ENCODE measurements at regions not wholly inside any gene's neighbourhood (a gene's known extent, or its start where the extent isn't known, plus 50 kb on each side); places are given as distances from the start of the nearest gene placed in this dataset.
A peak's percentile ranks its signal among the peaks of the same experiment; 100 is the strongest.

DNA sequence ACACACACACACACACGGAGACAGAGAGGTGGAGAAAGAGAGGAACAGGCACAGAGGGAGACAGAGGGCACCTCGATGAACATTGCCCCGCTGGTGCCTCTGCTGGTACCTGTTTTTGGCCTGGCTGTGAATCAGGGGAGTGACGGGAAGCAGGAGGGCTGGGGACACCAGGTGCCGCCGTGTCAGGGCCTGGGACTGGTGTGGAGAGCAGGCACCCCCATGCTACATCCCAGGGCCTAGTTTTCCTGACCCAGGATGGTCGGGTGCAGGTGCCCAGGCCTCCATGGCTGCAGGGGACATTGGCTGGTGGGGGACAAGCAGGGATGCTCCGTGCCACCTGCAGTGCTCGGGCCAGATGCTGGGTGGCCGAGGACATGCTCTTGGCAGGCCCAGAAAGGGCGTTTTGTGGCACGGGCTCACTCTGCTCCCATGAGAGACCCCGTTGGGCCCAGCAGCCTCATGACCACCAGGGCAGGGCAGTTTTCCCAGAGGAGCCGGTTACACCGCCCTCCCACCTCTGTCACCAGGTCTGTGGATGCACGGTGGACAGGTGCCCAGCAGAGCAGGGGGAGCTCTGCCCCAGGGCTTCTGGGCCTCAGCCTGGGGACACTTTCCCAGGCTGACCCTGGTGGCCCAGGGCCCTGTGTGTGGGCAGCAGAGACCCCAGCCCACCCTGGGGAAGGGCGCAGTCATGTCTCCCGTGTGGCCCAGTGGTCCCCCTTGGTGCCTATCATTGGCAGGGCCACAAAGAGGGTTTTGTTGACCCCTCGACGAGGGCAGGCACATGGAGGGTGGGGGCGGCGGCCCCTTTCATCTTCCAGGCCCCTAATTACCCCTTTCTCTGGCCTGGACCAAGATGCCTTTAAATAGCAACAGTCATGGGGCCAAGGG lies 207.5 kb upstream of the RTL1 start:
- no peak for DNase-seq

DNA sequence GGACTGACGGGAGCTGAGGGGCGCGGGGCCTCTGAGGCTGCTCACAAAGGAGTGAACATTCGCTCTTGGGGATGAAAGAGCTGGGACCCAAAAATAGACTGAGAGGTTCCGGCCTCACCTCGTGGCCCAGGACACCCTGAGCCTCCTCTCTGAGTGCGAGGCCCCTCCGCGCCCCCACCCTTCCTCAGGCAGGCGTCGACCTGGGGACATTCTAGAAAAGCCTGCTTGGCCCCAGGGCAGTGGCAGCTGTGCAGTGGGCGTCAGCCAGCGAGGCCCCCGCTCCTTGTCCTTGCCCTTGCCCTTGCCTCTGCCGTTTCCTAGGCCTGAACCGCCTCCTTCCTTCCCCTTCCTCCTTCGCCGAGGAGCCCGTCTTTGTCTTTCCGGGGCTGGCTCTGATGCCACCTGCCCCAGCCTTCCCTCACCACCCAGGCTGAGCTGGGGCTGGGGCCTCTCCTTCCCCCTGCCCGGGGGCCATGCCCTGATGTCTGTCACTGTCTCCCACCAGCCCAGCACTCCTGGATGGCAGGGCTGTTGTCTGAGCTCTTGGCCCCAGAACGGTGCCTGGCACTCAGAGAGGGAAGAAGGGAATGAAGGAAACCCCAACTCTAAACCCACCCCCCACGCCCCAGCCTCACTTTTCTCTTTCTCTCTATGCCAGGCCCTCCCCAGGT lies 208.2 kb upstream of the RTL1 start:
- no peak for DNase-seq

DNA sequence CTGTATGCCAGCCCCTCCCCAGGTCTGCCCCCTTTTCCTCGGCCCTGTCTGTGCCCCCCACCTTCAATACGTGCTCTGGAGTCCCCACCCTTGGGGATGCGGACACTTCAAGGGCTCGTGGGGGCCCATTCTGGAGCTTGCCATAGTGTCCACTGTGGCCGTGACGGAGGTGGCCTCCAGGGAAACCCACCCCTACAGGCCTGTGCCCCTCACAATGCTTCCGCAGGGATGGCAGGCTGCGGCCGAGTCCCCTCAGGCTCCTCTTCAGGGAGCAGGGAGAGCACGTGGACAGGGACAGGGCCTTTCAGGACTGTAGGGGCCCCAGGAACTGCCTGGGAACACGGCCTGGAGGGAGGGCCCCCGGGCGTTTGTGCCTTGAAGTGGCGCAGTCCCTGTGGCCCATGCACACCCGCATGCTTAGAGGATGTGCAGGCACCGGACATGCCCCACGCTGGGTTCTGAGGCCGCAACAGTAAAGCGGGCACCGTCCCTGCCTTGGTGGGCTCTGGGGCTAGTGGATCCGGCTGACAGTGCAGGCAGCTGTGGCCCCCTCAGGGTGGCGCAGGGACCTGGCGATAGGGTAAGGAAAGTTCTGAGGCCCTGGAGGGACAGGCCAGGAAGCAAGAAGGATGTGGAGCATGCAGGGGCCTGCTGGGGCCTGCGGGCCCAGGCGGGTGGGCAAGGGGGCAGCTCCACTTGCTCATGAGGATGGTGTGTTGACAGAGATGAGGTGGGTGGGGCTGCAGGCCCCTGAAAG lies 209.0 kb upstream of the RTL1 start:
- DNase-seq: no peak

DNA sequence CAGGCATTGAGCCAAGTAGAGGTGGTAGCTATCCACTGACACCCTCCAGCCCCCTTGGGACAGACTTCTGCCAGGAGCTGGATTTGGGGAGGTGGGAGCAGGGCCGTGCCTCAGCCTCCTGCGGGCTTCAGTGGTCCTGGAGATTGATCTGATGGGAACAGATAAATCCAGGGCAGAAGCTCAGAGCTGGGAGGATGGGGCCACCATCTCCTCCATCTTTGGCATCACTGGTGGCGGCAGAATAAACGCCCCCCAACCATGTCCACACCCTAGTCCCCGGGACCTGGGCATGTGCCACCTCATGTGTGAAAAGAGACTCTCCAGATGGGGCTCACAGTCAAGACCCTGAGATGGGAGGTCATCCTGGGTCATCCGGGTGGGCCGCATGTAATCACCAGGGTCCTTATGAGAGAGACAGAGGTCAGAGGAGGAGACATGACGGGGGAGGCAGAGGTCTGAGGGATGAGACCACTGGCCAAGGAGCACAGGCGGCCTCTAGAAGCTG lies 209.6 kb upstream of the RTL1 start:
- DNase-seq: no peak

DNA sequence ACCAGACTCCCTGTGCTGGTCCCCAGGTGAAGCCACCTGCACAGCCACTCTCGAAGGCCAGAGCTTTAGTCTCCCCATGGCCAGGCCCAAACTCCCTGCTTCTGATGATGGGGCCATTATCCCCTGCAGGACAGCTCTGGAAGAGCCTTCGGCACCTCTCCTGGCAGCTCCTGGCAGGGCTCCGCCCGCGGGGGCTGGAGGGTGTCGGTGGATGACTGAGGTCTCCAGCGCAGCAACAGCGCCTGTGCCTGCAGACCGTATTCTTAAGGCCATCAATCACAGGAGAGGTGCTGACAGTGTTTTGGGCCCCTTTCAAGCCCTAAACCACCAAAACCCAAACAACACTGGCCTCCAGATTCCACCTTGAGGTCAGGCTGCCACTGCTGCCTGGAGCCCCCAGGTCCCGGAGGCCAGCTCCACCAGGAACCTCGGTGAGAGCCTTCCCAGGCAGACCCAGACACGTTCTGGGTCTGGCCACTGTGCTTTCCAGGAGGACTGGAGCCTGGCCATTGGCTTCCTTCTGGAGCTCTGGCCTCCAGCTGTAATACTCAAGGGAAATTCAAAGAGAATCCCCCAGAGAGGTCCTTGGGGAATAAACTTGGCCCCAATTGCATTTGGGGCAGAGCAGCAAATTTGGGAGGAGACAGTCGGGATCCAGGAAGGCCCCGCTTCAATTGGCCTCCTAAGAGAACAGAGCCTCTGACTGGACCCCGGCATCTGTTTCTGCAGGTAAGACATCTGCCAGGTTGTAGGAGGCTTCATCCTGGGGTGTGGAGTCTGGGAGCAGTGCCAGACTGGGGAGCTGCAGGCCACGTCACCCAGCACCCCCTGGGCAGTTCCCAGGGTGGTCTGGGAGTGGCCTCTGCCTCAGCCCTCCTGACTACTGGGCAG lies 210.6 kb upstream of the RTL1 start:
- no peak for DNase-seq

DNA sequence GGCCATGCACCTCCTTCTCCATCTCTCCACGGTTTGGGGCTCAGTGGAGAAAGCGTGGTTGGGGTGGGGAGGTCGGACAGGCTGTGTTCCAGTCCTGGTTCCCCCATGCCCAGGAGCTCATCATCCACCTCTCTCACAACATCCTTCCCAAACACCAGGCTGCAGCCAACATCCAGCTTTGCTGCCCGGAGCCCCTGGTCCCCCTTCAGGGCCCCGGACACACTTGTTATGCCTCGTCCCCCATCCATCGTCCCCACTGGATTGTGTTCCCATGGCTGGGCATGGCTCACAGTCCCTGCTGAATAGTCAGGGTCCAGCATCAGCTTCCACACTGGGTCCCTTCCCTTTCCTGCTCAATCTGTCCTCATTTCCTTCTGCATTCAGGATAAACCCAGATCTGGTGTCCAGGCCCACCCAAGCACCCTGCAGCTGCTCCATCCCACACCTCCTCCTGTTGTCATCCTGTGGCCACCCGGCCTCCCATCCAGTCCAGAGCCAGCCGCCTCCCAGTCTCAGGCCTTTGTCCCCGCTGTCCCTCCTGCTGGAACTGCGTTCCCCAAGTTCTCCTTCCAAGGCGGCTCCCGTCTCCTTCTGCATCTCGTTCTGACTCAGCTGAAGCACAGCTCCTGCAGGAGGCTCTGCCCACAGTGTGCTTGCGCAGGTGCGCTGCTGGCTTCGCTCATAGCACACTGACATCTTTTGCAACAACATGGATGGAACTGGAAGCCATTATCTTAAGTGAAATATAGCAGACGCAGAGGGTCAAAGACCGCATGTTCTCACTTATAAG lies 211.4 kb upstream of the RTL1 start:
- no peak for DNase-seq

DNA sequence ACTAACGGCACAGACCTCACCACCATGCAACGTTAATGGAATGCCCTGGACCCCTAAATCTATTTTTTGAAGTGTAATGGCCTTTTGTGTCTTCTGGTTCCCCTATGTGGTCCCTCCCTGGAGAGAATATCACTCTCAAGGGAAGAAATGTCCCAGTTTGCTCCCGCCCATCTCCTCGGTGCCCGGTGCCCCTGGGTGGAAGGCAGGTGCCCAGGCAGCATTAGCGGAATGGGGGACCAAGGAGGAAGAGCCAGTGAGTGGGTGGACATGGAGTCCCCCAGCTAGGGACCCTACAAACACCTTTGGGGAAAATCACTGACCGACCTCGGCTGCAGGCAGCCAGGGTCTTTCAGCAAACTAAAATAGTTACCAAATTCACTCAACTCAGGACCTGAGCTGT lies 212.1 kb upstream of the RTL1 start:
- no peak for DNase-seq

DNA sequence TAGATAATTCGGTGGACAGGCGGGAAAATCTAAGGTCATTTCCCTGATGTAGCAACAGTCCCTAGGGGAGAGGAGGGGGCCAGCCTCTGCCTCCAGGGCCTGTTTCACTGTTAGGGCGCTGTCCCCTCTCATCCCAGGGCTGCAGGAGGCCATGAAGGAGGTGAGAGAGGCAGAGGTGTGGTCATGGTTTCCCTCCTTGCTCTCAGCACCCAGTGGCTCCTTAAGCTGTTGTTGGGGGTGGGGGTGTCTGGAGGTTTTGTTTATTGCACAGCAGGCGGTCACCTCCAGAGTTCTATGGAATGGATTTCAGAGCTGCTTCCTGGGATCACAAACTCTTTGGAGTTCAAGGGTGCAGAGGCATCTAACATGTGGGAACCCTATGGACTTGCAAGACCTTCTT lies 212.5 kb upstream of the RTL1 start:
- no peak for DNase-seq

DNA sequence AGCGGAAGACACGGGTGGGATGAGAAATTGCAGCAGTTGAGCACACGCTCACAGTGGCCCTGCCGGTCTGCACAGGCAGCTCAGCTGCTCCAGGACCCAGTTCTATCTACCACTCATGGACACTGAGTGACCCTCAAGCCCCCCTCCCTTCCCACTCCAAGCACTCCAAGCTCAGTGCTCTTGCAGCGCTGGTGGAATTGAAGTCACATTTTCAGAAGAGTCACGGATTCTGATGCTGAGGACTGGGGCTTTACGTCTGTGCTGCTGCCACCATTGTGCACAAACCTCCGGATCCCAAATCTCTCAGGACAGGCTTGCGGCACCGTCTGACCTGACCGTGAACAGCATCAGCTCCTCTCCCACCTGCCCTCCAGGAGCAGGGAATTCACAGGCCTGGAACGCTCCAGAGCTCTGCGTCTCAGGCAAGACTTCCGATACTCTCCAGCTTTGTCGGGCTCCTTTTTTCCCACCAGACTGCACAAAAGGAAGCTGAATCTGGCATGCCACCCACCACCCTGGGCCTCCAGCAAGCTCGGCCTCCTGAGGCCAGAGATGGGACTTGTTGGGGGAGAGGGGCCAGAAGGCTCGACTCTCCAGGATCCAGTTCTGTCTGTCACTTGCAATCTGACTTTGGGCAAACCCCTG lies 213.1 kb upstream of the RTL1 start:
- DNase-seq: no peak

DNA sequence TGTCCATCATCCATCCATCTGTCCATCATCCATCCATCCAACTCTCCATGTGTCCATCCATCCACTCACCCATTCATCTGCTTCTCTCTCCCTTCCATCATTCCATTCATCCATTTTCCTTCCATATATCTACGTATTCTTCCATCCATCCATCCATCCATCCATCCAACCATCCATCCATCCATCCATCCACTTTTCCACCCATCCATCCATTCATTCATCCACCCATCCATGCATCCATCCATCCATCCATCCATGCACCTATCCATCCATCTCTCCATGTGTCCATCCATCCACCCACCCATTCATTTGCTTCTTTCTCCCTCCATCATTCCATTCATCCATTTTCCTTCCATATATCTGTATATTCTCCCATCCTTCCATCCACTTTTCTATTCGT lies 214.0 kb upstream of the RTL1 start:
- no peak for DNase-seq

DNA sequence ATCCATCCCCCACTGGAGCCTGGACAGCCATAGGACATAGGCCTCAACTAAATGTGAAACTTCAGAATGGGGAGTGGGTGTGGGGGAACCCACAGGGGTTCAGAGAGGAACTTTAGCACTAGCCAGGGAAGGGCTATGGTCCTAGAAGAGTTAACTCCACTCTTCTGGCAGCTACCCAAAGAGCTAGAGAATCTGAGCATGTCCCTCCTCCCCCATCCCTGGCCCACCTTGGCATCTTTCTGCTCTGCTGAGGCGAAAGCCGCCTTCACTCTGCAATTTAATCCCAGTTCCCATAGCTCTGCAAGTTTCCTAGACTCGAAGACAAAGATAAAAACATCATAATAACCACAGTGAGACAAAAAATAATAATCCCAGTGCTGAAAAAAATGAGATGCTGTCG lies 214.7 kb upstream of the RTL1 start:
- no peak for DNase-seq

DNA sequence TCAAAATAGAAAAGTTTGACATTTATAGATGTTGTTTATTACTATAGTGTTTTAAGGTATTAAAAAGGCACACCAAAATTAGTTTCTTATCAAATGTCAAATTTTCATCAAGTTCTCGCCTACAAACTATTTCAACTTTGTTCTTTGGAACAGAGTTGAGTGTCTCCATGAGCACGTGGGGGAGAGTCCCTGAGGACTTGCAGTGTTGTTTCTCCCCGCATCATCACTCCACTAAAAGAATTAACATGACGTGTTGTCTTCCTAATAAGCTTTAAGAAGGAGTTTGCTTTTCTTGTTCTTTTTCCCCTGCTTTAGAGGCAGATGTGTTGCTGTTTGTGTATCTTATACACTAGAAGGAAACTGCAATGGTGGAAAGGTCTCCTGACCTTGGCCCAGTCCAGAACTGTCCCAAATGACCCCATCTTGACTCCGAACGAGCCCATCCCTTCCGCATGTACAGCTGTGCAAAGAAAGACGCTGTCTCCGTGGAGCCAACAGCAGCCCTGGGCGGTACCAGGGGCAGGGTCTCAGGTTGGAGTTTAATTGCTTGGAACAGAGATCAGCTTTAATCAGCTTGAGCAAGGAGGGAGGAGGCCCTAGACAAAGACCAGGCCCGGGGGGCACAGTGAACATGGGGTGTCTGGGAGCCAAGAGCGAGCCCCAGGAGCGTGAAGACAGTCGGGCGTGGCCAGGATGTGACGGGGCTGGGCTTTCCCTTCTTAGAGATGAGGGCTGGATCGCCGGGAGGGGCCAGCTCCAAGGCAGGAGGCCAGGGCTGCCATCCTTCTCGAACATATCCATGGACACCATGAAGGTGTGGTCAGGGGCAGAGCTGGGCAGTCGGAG lies 215.4 kb upstream of the RTL1 start:
- DNase-seq: no peak

DNA sequence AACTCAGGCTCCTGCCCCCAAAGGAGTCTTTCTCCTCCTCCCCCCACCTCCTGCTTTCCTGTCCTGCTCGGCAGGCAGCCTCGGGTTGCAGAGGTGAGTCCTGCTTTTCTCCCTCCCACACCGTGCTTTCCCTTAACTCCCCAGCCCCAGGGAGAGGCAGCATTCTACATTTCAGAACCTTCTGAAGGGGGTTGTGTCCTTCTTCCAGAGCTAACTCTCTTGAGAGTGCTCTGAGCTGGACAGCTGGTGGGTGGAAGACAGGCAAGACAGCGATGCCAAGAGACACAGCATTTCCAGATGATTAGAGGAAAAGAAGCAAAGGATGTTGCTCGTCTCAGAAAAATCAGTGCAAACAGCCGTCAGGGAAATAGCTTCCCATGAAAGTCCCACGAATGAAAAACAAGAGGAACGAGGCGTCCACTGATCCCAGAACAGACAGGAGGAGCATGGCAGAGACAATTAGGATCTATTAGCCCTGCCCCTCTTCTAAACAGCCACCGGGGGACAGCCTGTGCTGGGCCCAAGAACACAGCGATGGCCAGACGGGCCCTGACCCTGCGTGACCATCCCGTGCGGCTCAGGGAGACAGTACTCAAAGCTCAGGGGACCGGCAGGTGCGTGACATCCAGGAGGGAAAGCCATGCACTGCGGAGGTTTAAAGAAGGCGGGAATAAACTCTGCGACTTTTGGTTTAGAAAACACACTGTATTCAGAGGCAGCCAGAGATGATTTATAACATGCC lies 216.5 kb upstream of the RTL1 start:
- DNase-seq: no peak

DNA sequence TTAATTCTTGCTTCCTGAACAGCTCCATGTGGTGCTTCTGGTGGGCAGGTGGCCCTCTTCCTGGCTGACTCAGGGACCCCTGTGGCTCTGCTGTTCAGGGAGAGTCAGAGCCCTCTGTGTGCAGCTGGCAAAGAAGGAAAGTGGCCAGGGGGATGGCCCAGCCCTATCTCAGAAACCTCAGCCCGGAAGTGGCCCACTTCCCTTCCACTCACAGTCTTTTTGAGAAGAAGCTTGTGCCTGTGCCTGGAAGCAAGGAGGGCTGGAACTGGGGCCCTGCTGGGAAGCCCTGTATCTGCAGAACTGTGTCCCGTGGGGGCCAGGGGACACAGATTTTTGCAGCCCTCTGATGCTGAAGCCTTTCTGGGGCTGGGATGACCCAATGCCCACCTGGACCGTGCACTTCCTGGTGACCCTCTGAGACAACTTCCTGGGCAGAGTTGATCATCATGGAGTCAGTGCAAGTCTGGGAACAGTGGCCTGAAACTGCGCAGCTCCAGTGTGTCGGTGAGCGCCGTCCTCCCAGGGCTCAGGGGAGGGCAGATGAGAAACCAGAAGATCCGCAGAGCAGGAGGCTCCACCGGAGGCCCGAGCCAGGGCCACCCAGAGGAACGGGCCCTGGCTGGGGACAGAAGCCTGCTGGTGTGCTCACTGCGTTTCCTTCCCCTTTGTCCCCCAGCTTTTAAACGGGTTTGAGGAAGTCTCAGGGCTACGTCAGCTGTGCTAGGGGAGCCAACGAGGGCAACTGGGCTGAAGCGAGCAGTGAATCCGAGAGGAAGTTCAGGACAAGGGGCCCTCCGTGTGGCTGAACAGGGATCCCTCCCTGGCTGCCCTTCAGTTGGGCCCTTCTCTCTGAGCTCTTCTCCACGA lies 217.4 kb upstream of the RTL1 start:
- DNase-seq: peak; percentile 24 to 76

DNA sequence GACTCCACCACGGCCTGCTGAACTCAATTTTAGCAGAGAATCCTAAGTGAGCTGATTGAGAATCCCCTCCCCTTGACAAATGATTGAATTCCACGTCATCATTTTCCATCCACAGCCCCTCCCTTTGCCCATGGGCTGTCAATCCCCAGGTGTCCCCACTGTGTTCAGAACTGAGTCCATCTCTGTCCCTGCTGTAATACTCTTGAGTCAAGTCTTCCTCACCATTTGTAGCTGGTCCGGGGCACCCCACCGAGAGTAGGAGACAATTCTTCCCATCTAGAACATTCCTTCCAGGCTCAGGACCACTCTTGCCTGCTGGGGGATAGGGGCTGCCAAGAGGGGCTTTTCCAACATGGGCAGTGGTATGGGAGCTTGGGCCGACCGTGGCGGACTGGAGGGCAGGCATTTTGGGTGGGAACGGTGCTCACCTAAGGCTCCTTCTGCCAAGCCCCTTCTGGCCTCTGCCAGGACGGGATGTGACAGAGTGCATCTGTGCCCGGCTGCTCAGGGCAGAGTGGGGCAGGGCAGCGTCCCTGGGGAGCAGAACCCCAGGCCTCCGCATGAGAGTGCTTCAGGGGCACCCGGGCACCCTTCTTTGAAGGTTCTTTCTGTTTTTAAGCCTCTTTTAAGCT lies 218.1 kb upstream of the RTL1 start:
- DNase-seq: no peak

DNA sequence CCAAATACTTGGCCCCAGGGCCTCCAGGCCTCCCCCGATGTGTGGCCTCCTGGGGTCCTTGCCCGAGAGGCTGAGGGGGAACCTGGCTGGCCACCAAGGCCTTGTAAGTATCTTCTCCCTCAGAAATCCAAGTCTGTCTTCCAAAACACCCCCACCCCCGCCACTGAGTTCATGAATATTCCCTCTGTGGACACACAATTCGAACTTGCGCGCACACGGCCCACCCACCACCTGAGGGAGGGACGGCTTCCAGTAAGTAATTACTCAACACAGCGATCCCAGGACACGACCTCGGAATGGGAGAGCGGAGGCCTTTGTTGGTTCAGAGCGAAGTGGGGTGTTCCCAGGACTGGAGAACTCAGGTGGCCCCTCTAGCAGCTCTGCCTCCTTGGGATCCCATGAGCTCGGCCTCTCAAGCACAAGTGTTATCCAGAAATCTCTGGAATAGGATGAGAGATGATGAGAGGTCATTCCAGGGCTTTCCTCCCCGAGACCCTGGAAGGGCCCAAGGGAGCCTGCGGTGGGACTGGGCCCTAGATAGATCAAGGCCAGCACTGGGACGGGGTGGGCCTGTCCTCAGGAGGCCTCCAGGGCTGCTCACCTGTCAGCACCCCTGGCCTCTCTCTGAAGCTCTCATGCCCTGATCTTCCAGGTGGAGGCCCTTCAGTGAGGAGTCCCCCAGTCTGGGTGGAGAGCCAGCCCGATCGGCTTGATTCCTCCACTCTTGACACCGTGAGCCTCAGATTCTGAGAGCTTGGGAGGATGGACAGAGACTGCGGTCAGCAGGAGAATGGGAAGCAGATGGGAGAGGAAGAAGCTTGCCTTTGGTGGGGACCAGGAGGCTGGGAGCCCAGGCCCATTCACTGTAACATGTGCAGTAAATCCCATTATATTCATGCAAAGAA lies 219.0 kb upstream of the RTL1 start:
- DNase-seq: no peak

Measured in CD4-positive, alpha-beta T cell treated with Interleukin-4 for 1 hour (primary cell).